CD4-positive, alpha-beta T cell (primary cell): ENCODE measurements at regions not wholly inside any gene's neighbourhood (a gene's known extent, or its start where the extent isn't known, plus 50 kb on each side); places are given as distances from the start of the nearest gene placed in this dataset.

ENCODE experiments used
- ATAC-seq: fragments of 200-7000 bp; cut with Tn5 transposase; one replicate; pipeline ENCODE4 v1.10.0; 2022; ENCODE audit warnings: mild to moderate bottlenecking; ENCODE audit not compliant: poor library complexity
- CTCF ChIA-PET: fragments of 350-600 bp; sonication (Branson Sonifier 250); formaldehyde crosslinking; loops from one replicate; lab custom pipeline; 2021; ENCODE audit warnings: antibody characterized with exemption, inconsistent platforms; lab: Charles Lee
- POLR2A ChIA-PET: fragments of 350-600 bp; sonication (Branson Sonifier 250); formaldehyde crosslinking; loops from one replicate; lab custom pipeline; 2021; ENCODE audit warnings: antibody characterized with exemption, inconsistent platforms; lab: Charles Lee
- DNase-seq, 14 experiments: peaks; one replicate each; pipeline ENCODE4 v3.0.0-alpha.2; 2013 to 2020; ENCODE audit warnings: mixed read lengths in 2 of 14
- H3K27ac ChIP-seq, 2 donors: one replicate each; pipeline versions ENCODE4 v1.5.1 to v1.7.0; 2013; ENCODE audit warnings: low read length in 2 of 2, low read depth in 1 of 2, mild to moderate bottlenecking in 1 of 2
- H3K27me3 ChIP-seq, 2 experiments: 1 replicate in 1 of 2; 2 replicates in 1 of 2; pipeline versions ENCODE4 v1.6.1 to v1.7.0; 2013; ENCODE audit warnings: low read length in 2 of 2, control low read depth in 1 of 2, mild to moderate bottlenecking in 1 of 2, moderate library complexity in 1 of 2; ENCODE audit not compliant: insufficient read depth in 2 of 2, control insufficient read depth in 1 of 2
- H3K36me3 ChIP-seq: one replicate; pipeline ENCODE4 v1.6.1; 2013; ENCODE audit warnings: low read length, control low read depth; ENCODE audit not compliant: insufficient read depth
- H3K4me1 ChIP-seq: one replicate; pipeline ENCODE4 v1.6.1; 2013; ENCODE audit warnings: low read length, control low read depth; ENCODE audit not compliant: insufficient read depth
- H3K4me3 ChIP-seq: one replicate; pipeline ENCODE4 v1.5.1; 2013; ENCODE audit warnings: mild to moderate bottlenecking, low read length, moderate library complexity
- H3K9me3 ChIP-seq, 2 experiments: 1 replicate in 1 of 2; 2 replicates in 1 of 2; pipeline versions ENCODE4 v1.6.1 to v1.7.0; 2013; ENCODE audit warnings: low read length in 2 of 2, mild to moderate bottlenecking in 2 of 2, control low read depth in 1 of 2, moderate library complexity in 1 of 2; ENCODE audit not compliant: control insufficient read depth in 1 of 2, insufficient read depth in 1 of 2
- H3K27ac Mint-ChIP-seq: one replicate; pipeline ENCODE4 v1.8.0; 2020; ENCODE audit warnings: mixed read lengths
- H3K27me3 Mint-ChIP-seq: one replicate; pipeline ENCODE4 v1.8.0; 2021; ENCODE audit warnings: mixed read lengths
- H3K36me3 Mint-ChIP-seq: one replicate; pipeline ENCODE4 v1.8.0; 2021; ENCODE audit warnings: low read depth, mixed read lengths
- H3K4me1 Mint-ChIP-seq: one replicate; pipeline ENCODE4 v1.8.0; 2021; ENCODE audit warnings: low read depth, mixed read lengths
- H3K4me3 Mint-ChIP-seq: one replicate; pipeline ENCODE4 v1.8.0; 2020; ENCODE audit warnings: mild to moderate bottlenecking, mixed read lengths
- H3K9me3 Mint-ChIP-seq: one replicate; pipeline ENCODE4 v1.8.0; 2020; ENCODE audit warnings: mixed read lengths
- intact Hi-C, 2 experiments: fragments of 100-400 bp; cut with DNase I in 1 of 2; cut with micrococcal nuclease in 1 of 2; formaldehyde crosslinking; loops; one replicate each; pipeline versions ENCODE4 v1.15.1 to v1.9.0; 2023 to 2025; cut with DNase I, micrococcal nuclease
- TF ChIP-seq, protein P1 (sequence below): fragments of 200-600 bp; IDR thresholded peaks from one replicate; pipeline ENCODE4 v1.8.0; 2022; ENCODE audit warnings: antibody characterized with exemption, mild to moderate bottlenecking

DNA sequence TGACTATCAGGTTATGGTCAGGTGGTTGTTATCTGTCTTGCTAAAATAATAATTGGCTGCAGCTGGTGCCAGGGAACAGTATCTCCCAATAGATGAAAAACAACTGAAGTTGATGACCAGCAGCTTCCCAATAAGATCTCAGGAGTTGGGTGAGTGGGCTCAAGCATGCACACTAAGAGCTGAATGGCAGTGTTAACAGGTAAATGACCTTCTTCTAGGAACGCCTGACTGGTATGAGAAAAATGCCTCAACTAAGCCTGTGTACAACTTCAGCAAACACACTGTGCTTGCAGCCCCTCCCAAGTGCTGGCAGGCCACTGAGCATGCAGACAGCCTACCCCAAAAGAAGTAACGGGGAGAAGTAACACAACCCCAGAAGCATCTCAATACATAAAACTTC is 636.9 kb downstream of the ACTR3B start:
- peaks cover 4 to 5% of the 10 kb centered on the region in 2 experiments for H3K9me3 ChIP-seq
- DNase-seq: no peak
- no peak for ATAC-seq
- intact Hi-C loops: no loop called here
- H3K36me3 ChIP-seq: no peaks in the 10 kb centered on the region
- H3K27ac ChIP-seq: no peak overlapping the region
- Mint-ChIP-seq H3K27ac (no peak overlapping the region), H3K4me1 (no peaks in the 10 kb centered on the region), H3K4me3 (no peak overlapping the region), H3K27me3 (no peaks in the 10 kb centered on the region), H3K36me3 (no peaks in the 10 kb centered on the region), H3K9me3 (peaks cover 1% of the 10 kb centered on the region)
- H3K4me3 ChIP-seq: no peak overlapping the region
- ChIA-PET CTCF (no interaction called here), POLR2A (no interaction called here)
- H3K27me3 ChIP-seq: no peaks in the 10 kb centered on the region
- TF ChIP-seq, protein P1, sequence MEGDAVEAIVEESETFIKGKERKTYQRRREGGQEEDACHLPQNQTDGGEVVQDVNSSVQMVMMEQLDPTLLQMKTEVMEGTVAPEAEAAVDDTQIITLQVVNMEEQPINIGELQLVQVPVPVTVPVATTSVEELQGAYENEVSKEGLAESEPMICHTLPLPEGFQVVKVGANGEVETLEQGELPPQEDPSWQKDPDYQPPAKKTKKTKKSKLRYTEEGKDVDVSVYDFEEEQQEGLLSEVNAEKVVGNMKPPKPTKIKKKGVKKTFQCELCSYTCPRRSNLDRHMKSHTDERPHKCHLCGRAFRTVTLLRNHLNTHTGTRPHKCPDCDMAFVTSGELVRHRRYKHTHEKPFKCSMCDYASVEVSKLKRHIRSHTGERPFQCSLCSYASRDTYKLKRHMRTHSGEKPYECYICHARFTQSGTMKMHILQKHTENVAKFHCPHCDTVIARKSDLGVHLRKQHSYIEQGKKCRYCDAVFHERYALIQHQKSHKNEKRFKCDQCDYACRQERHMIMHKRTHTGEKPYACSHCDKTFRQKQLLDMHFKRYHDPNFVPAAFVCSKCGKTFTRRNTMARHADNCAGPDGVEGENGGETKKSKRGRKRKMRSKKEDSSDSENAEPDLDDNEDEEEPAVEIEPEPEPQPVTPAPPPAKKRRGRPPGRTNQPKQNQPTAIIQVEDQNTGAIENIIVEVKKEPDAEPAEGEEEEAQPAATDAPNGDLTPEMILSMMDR: no peak
- H3K4me1 ChIP-seq: no peaks in the 10 kb centered on the region

DNA sequence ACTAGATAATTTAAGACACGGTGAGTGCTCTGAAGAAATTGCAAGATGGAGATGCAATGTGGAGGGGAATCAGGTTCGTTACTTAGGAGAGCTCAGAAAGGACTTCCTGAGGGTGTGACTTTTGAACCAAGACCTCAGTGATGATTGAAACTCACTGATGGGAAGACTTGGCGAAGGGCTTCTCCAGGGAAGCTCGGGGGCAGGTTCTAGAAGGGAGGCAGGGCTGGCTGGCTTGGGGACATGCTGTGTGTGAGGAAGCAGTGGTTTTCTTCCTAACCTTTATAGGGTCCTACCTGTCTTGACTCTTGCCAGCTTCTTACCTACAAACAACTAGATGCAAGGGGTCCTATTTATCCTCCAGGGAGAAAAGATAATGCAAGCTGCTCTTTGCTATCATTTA is 637.9 kb downstream of the ACTR3B start:
- Histone ChIP-seq H3K4me3 (no peak overlapping the region), H3K9me3 (peaks cover 0 to 4% of the 10 kb centered on the region in 2 experiments), H3K27ac (no peak overlapping the region), H3K27me3 (no peaks in the 10 kb centered on the region), H3K36me3 (no peaks in the 10 kb centered on the region), H3K4me1 (no peaks in the 10 kb centered on the region)
- DNase-seq (no peak), ATAC-seq (no peak)
- H3K4me1 Mint-ChIP-seq: no peaks in the 10 kb centered on the region
- H3K36me3 Mint-ChIP-seq: no peaks in the 10 kb centered on the region
- TF ChIP-seq, protein P1: no peak
- peaks cover 1% of the 10 kb centered on the region for H3K9me3 Mint-ChIP-seq
- H3K4me3 Mint-ChIP-seq: no peak overlapping the region
- ChIA-PET POLR2A (no interaction called here), CTCF (no interaction called here)
- no peak overlapping the region for H3K27ac Mint-ChIP-seq
- H3K27me3 Mint-ChIP-seq: no peaks in the 10 kb centered on the region
- intact Hi-C loops: no loop called here

DNA sequence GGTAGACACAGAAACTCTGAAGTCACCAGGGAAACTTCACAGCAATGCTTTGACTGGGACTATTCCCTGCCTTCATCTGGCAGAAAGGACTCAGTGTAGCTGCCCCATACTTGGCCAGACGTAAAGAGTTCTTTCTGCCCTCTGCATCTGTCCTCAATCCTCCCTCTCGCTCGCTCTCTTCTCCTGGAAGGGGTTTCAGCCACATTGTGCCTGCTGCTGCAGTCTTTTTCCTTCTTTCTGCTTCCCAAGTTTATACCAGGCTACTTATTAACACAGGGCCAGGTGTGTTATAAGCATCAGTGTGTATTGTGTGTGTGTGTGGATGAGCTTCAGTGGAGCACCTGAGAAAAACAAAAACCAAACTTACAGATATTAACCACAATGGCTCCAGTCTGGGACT is 638.4 kb downstream of the ACTR3B start:
- no peaks in the 10 kb centered on the region for H3K4me1 Mint-ChIP-seq
- CTCF ChIA-PET: no interaction called here

More for the DNA sequence above, 638.4 kb downstream of the ACTR3B start:
- ATAC-seq (no peak), DNase-seq (no peak)
- Histone ChIP-seq H3K36me3 (no peaks in the 10 kb centered on the region), H3K27me3 (no peaks in the 10 kb centered on the region), H3K4me1 (no peaks in the 10 kb centered on the region), H3K27ac (no peak overlapping the region), H3K9me3 (peaks cover 0 to 7% of the 10 kb centered on the region in 2 experiments), H3K4me3 (no peak overlapping the region)
- TF ChIP-seq, protein P1: no peak
- no peaks in the 10 kb centered on the region for H3K36me3 Mint-ChIP-seq
- H3K4me3 Mint-ChIP-seq: no peak overlapping the region
- H3K9me3 Mint-ChIP-seq: peaks cover 1% of the 10 kb centered on the region
- POLR2A ChIA-PET: no interaction called here
- H3K27ac Mint-ChIP-seq: no peak overlapping the region
- no peaks in the 10 kb centered on the region for H3K27me3 Mint-ChIP-seq
- intact Hi-C loops: no loop called here
